Fibroblast of the conjunctiva (primary cell): ENCODE measurements at regions not wholly inside any gene's neighbourhood (a gene's known extent, or its start where the extent isn't known, plus 50 kb on each side); places are given as distances from the start of the nearest gene placed in this dataset.

Experiments used
- DNase-seq: peaks from one replicate; pipeline ENCODE4 v3.0.0-alpha.2; 2010; ENCODE audit warnings: low read depth

DNA sequence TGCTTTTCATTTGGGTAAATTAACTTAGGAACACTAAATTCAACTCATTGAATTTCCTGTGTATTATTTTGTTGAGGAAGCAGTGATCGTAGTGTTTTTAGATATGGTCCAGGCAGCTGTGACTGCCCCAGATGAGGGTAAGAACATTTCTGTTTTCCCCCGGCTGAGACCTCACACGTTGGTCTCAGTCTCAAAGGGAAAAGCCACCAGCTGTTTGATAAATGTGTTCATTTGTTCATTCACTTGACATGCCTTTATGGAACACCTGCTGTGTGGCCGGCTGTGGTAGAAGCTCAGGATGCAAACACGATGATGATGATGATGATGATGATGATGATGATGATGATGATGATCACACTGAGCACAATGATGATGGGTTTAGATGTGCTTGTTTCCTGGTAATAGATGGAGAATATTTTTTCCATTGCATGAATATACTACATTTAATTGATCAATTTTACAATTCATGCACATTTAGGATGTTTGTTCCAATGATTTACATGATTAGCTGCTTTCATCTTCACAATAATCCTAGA lies 125.6 kb upstream of the ZNF32 start:
- DNase-seq, result no peak

DNA sequence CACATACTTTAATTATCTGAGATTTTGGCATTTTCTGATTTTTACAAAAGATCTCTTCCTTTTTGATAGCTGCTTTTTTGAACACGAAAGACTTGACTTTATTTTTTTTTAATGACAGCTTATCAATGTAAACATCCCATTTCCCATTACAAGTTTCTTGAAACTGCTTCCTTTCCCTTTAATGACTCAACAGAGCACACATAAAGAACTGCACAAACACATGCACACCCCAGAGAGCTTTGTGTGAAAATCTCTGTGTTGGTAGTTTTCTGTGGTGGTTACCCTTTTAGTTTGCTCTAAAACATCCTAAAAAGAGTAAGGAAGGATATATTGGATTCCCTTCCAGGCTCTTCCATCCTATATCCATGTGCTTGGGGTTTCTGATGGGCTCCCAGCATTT lies 125.1 kb upstream of the ZNF32 start:
- no peak for DNase-seq

GRCh38 chr10:43772171-43772570 lies 123.5 kb upstream of the ZNF32 start:
- DNase-seq, result no peak

GRCh38 chr10:43771675-43772074 lies 123.0 kb upstream of the ZNF32 start:
- no peak for DNase-seq

GRCh38 chr10:43765516-43765915 lies 116.8 kb upstream of the ZNF32 start:
- no peak for DNase-seq

DNA sequence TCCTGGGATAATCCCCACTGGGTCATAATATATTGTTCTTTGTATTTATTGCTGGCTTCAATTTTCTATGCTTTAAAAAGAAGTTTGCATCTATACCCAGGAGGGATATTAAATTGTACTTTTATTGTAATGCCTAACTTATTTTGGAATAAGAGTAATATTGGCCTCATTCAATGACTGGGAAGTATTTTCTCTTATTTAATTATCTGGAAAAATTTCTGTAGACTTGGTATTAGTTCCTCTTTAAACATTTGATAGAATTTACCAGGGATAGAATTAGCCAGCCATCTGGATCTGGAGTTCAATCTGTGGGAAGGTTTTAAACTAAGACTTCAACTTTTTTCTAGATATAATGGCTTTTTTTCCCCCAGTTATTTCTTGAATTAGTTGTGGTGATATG lies 115.2 kb upstream of the ZNF32 start:
- no peak for DNase-seq

DNA sequence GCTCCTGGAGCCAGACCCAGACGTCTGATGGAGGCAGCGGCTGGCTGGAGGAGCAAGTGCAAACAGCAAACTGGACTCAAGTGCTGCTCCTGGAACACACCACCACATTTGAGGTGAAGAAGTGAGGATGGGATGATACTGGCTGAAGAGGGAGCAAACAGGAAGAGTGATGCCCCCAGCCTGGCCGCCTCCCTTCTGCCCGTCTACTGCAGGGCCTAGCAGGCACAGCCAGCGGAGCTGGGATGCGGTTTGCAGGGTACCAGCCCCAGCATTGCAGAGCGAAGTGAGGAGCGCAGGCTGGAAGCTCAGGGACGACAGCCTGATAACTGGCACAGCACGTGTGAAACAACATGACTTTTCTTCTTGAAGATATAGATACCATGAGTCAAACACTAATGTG lies 111.8 kb upstream of the ZNF32 start:
- no peak for DNase-seq

GRCh38 chr10:43759216-43759615 lies 110.5 kb upstream of the ZNF32 start:
- no peak for DNase-seq

DNA sequence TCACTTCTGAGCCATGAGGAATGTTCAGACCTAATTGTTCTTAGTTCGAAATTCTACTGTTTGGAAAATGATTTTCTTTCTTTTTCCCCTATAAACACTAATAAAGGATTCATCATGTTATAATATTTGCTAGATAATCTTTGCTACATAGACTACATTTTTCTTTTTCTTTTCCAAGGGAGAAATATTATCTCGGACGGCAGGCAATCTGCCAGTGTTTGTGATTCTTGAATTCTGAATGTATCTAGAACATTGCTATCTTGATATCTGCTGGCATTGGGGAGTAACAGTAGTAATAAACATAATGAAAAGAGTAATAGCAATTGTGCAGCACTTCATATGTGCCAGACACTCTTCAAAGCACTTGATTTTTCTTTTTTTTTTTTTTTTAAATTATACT lies 107.7 kb upstream of the ZNF32 start:
- DNase-seq, result no peak

DNA sequence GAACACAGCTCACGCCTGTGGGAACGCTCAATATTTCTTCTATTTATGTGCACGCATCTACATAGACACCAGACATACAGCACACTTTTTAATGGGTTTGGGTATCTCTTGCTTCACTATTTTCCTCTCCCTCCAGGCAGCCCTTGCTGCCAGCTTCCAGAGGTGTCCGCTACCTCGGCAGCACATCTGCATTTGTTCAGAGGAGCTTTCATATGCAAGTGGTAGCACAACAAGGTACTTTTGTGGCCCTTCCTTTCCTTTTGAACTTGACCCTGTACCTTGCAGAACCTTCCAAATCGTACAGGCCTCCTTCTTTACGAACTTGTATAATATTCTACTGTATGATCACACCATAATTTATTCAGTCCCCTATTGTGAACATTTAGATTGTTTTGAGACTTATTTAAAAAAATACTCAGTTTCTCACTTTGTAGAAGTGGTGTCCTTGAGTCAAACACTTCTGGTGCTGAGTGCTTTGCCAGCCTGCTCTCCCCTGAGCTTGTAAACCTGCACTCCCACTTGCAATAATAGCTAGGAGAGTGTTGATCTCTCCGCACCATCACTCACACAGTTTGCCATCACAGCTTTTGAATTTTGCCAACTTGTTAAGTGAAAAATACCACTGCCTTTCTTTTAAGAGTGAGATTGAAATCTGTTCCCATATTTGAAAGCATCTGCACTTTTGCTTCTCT lies 106.0 kb upstream of the ZNF32 start:
- DNase-seq, result no peak

- DNase-seq, result no peak
These were observed 104.8 kb upstream of the ZNF32 start for GRCh38 chr10:43753397-43754061.

GRCh38 chr10:43752682-43753081 lies 104.0 kb upstream of the ZNF32 start:
- no peak for DNase-seq

DNA sequence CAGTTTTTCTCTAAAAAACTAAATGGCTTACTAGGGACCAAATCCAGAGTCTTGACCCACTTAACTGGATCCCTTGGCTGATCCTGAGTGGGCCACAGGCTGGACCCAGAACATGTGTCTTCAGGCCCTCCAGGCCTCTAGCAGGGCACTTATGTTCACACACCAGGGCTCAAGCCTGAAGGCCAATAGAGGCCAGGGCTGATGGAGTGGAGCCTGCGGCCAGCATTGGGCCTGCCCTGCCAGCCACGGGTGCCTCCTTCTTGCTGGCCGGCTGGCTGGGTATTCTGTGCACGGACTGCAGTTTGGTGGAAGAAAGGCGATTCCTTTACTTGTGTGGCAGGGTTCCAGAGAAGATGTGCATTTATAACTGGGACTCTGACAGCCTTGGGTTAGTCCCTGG lies 103.0 kb upstream of the ZNF32 start:
- no peak for DNase-seq

DNA sequence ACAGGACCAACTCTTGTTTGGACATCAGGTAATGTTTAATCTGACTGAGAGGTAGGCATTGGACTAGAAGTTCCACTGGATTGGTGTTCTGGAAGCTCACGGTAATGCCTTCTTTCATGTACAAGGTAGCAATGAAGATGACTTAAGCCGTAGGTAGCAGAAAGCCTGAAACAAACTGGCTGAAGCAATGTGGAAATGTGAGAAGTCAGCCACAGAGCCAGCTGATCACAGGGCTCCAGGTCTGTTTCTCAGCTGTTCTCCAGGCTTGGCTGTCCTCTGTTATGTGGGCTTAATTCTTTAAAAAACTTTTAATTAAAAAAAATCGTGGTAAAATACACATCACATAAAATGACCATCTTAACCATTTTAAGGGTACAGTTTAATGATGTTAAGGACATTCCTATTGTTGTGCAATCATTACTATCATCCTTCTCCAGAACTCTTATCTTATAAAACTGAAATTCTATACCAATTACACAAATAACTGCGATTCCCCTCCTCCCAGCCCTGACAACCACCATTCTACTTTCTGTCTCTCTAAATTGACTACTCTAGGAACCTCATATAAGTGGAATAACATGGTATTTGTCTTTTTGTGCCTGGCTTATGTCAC lies 101.4 kb upstream of the ZNF32 start:
- no peak for DNase-seq

- no peak for DNase-seq
These were observed 100.5 kb upstream of the ZNF32 start for GRCh38 chr10:43749145-43749576.

GRCh38 chr10:43748560-43748959 lies 99.9 kb upstream of the ZNF32 start:
- DNase-seq, result no peak

GRCh38 chr10:43746906-43747305 lies 98.2 kb upstream of the ZNF32 start:
- DNase-seq, result no peak

GRCh38 chr10:43739161-43739560 lies 90.5 kb upstream of the ZNF32 start:
- DNase-seq, result peak; percentile 81

- no peak for DNase-seq
These were observed 88.3 kb upstream of the ZNF32 start for GRCh38 chr10:43737003-43737402.

GRCh38 chr10:43735907-43736306 lies 87.2 kb upstream of the ZNF32 start:
- no peak for DNase-seq

DNA sequence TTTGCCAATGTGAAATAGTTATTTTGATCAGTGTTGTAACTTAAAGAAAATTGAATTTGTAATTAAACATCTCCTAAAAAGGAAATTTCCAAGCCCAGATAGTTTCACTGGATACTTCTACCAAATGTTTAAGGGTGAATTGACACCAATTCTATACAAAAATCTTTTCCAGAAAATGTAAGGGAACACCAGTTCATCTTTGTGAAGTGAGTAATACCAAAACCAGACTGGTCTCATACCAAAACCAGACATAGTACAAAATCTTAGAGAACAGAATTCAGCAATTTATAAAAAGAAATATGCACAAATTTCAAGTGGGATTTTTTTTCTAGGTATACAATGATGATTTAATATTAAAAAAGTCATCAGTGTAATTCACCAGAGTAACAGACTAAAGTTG lies 86.0 kb upstream of the ZNF32 start:
- DNase-seq, result no peak

DNA sequence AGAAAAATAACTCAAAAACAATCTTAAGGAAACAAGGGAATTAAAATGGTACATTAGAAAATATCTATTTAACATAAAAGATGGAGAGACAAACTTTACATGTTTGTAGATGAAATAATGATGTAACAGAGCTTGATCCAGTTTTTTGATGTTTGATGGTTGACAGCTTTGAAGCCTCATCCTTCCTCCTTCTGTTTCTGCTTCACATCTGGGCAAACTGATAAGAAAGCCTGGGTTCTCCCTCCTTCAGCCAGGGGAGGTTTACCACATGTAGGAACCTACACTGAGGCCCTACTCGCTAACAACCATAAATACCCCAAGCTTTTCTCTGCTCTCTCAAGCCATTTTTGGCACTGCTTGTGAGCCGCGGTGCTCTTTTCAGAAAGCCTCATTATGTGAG lies 82.8 kb upstream of the ZNF32 start:
- no peak for DNase-seq

DNA sequence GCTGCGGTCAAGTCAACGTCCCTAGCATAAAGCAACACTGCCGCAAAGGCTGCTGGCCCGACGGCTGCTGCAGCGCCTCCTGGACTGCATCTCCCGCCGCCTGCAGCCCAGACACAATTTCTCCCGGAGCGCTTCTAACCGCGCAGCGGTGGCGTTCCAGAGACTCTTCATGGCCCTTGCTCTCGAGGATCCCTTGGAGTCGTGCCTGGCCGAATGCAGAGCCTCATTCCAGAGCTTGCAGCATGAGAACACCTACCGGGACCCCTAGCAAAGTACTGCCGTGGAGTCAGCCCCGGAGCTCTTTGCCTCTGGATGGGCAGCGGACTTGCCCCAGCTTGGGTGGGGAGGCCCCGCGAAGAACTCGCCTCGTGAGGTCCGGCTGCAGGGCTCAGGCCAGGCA lies 79.7 kb upstream of the ZNF32 start:
- no peak for DNase-seq
